PC-9 (cell line): ENCODE measurements at regions not wholly inside any gene's neighbourhood (a gene's known extent, or its start where the extent isn't known, plus 50 kb on each side); places are given as distances from the start of the nearest gene placed in this dataset.

Experiments used
- BruUV-seq: library from RNA; stranded (reverse); fragments of 400-500 nt; replicated peaks from 2 replicates; lab custom pipeline; 2021; lab: Mats Ljungman, UMichigan
- CTCF ChIA-PET: fragments of 300-600 bp; sonication (Branson Sonifier 250); formaldehyde crosslinking; loops from one replicate; lab custom pipeline; 2022; ENCODE audit warnings: antibody characterized with exemption; lab: Charles Lee
- POLR2A ChIA-PET: fragments of 300-600 bp; sonication (Branson Sonifier 250); formaldehyde crosslinking; loops from one replicate; lab custom pipeline; 2022; ENCODE audit warnings: antibody characterized with exemption; ENCODE audit not compliant: unreplicated experiment; lab: Charles Lee
- DNase-seq, 2 experiments: peaks; one replicate each; pipeline versions ENCODE4 v3.0.0 to v3.0.0-alpha.2; 2015 to 2022; ENCODE audit warnings: mixed read lengths in 1 of 2
- H2AFZ ChIP-seq: fragments of 200-600 bp; sonication (generic); 2 replicates; pipeline ENCODE4 v1.8.1; 2017; ENCODE audit warnings: antibody characterized with exemption
- H3F3A ChIP-seq: fragments of 200-600 bp; sonication (generic); 2 replicates; pipeline ENCODE4 v1.8.1; 2017; ENCODE audit warnings: antibody characterized with exemption, mild to moderate bottlenecking, low read depth; ENCODE audit not compliant: insufficient read depth
- H3K27ac ChIP-seq: fragments of 200-600 bp; sonication (generic); 2 replicates; pipeline ENCODE4 v1.6.1; 2016; ENCODE audit warnings: mixed run types
- H3K27me3 ChIP-seq: fragments of 200-600 bp; sonication (generic); 2 replicates; pipeline ENCODE4 v1.6.1; 2016; ENCODE audit warnings: low read depth, mixed run types; ENCODE audit not compliant: insufficient read depth
- H3K36me3 ChIP-seq: fragments of 200-600 bp; sonication (generic); 2 replicates; pipeline ENCODE4 v1.6.1; 2016; ENCODE audit warnings: low read depth, mixed run types
- H3K4me1 ChIP-seq: fragments of 200-600 bp; sonication (generic); replicated peaks from 2 replicates; pipeline ENCODE4 v1.6.1; 2016; ENCODE audit warnings: mixed run types; ENCODE audit not compliant: insufficient read depth
- H3K4me2 ChIP-seq: fragments of 200-600 bp; sonication (generic); 2 replicates; pipeline ENCODE4 v1.6.1; 2017; ENCODE audit warnings: mixed run types
- H3K4me3 ChIP-seq: fragments of 200-600 bp; sonication (generic); 2 replicates; pipeline ENCODE4 v1.6.1; 2016; ENCODE audit warnings: mixed run types
- H3K79me2 ChIP-seq: fragments of 200-600 bp; sonication (generic); 2 replicates; pipeline ENCODE4 v1.6.1; 2017; ENCODE audit warnings: low read depth, mixed run types
- H3K9me2 ChIP-seq: fragments of 200-600 bp; sonication (generic); 2 replicates; pipeline ENCODE4 v1.8.1; 2017; ENCODE audit warnings: mild to moderate bottlenecking; ENCODE audit not compliant: insufficient read depth
- H3K9me3 ChIP-seq: fragments of 200-600 bp; sonication (generic); 2 replicates; pipeline ENCODE4 v1.8.1; 2016; ENCODE audit warnings: low read depth; ENCODE audit not compliant: insufficient read depth
- H4K20me1 ChIP-seq: fragments of 200-600 bp; sonication (generic); 2 replicates; pipeline ENCODE4 v1.8.1; 2017; ENCODE audit not compliant: insufficient read depth
- EZH2 ChIP-seq: fragments of 200-600 bp; sonication (generic); IDR thresholded peaks from 2 replicates; pipeline ENCODE4 v1.8.0; 2017; ENCODE audit warnings: antibody characterized with exemption, low read depth
- intact Hi-C: fragments of 100-400 bp; cut with micrococcal nuclease; formaldehyde crosslinking; loops from one replicate; pipeline ENCODE4 v1.10.0; 2022; ENCODE audit not compliant: unreplicated experiment
- TF ChIP-seq, protein P1 (sequence below): fragments of 200-600 bp; sonication (generic); conservative IDR thresholded peaks from 2 replicates; pipeline ENCODE4 v1.6.1; 2017; ENCODE audit warnings: mixed run types, antibody characterized with exemption, mild to moderate bottlenecking, moderate library complexity

DNA sequence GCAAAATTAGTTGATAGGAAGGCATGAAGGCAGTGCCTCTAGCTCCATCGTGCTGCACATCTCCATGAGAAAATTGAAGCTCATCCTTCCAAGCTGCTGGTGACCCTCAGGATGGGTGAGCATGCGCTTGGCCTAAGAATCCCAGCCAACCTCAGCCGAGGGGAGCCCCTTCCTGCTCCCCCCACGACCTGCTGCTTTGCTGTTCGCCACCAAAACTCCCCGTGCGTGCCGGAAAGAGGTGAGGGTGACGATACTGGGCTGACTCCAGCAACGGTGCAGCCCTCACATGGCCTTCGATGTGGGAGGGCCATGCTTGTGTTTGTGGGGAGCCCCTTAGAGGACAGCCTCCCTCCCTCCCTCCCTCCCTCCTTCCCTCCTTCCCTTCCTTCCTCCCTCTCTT is 660.9 kb downstream of the BRD1 start:
- DNase-seq = no peak
- Histone ChIP-seq H2AFZ (no peak overlapping the region), H3K9me2 (no peaks in the 10 kb centered on the region), H3K4me3 (no peak overlapping the region), H3F3A (no peaks in the 10 kb centered on the region), H4K20me1 (no peaks in the 10 kb centered on the region), H3K27ac (no peak overlapping the region), H3K9me3 (no peaks in the 10 kb centered on the region), H3K4me2 (no peak overlapping the region), H3K36me3 (no peaks in the 10 kb centered on the region), H3K27me3 (peaks cover 82% of the 10 kb centered on the region), H3K4me1 (no peaks in the 10 kb centered on the region), H3K79me2 (no peaks in the 10 kb centered on the region)
- BruUV-seq = no TSS peak
- intact Hi-C loops = no loop called here
- ChIA-PET CTCF (no interaction called here), POLR2A (no interaction called here)
- TF ChIP-seq, protein P1, sequence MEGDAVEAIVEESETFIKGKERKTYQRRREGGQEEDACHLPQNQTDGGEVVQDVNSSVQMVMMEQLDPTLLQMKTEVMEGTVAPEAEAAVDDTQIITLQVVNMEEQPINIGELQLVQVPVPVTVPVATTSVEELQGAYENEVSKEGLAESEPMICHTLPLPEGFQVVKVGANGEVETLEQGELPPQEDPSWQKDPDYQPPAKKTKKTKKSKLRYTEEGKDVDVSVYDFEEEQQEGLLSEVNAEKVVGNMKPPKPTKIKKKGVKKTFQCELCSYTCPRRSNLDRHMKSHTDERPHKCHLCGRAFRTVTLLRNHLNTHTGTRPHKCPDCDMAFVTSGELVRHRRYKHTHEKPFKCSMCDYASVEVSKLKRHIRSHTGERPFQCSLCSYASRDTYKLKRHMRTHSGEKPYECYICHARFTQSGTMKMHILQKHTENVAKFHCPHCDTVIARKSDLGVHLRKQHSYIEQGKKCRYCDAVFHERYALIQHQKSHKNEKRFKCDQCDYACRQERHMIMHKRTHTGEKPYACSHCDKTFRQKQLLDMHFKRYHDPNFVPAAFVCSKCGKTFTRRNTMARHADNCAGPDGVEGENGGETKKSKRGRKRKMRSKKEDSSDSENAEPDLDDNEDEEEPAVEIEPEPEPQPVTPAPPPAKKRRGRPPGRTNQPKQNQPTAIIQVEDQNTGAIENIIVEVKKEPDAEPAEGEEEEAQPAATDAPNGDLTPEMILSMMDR = no peak
- TF ChIP-seq EZH2 = no peak

DNA sequence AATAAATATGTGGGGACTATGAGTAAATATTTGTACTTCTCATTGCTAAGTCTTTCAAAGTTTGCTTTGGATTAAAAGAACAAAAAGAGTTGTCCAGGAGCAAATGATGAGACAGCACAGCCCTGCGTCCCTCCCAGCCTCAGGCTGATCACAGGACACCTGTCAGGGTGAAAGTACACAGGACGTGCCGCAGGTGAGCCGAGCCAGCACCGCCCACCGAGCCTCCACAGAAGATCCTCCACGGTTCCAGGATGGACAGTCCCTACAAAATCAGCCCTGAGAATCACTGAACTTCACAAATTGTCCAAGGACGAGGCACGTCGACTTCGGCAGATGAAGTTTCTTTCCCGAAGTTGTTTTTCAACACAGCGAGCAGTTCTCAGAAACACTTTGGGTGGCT is 661.5 kb downstream of the BRD1 start:
- Histone ChIP-seq H3K36me3 (no peaks in the 10 kb centered on the region), H3K27ac (no peak overlapping the region), H3K27me3 (peaks cover 85% of the 10 kb centered on the region), H3K4me1 (no peaks in the 10 kb centered on the region), H3K4me2 (no peak overlapping the region), H2AFZ (no peak overlapping the region), H4K20me1 (no peaks in the 10 kb centered on the region), H3F3A (no peaks in the 10 kb centered on the region), H3K79me2 (no peaks in the 10 kb centered on the region), H3K9me2 (no peaks in the 10 kb centered on the region), H3K4me3 (no peak overlapping the region), H3K9me3 (no peaks in the 10 kb centered on the region)
- no peak for TF ChIP-seq EZH2
- TF ChIP-seq, protein P1 = no peak
- DNase-seq = no peak
- CTCF ChIA-PET = no interaction called here
- POLR2A ChIA-PET = no interaction called here
- intact Hi-C loops = no loop called here
- no TSS peak for BruUV-seq

DNA sequence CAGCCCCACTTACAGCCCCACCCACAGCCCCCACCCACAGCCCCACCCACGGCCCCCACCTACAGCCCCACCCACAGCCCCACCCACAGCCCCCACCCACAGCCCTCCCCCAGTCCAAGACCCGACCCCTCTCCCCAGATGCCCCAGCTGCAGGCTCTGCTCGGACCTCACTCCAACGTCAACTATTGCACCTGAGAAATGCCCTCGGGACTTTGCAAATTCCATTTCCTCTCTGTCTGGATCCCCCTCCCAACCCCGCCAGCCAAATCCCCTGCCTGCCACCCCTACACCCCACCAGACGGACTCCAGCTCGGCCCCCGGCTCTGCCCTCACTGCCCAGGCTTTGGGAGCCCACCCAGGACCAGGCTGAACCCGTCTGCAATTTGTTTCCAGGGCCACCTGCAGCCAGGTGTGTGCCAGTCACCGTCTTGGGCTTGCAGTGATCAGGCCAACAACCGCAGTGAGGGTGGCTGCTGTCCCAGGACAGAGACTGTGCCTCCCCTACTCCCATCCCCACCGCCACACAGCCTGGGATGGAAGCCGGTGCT is 662.8 kb downstream of the BRD1 start:
- H4K20me1 ChIP-seq = no peaks in the 10 kb centered on the region
- ChIA-PET CTCF (no interaction called here), POLR2A (no interaction called here)
- H3K36me3 ChIP-seq = no peaks in the 10 kb centered on the region
- no TSS peak for BruUV-seq
- TF ChIP-seq, protein P1 = no peak
- TF ChIP-seq EZH2 = no peak
- no peak for DNase-seq
- no peaks in the 10 kb centered on the region for H3K9me3 ChIP-seq
- no peaks in the 10 kb centered on the region for H3F3A ChIP-seq
- H3K4me1 ChIP-seq = no peaks in the 10 kb centered on the region
- no peaks in the 10 kb centered on the region for H3K9me2 ChIP-seq
- intact Hi-C loops = no loop called here
- no peak overlapping the region for H3K4me2 ChIP-seq
- H3K27me3 ChIP-seq = peaks cover 85% of the 10 kb centered on the region
- no peak overlapping the region for H3K4me3 ChIP-seq
- no peak overlapping the region for H3K27ac ChIP-seq
- H3K79me2 ChIP-seq = no peaks in the 10 kb centered on the region
- H2AFZ ChIP-seq = no peak overlapping the region
